ENCODE measurements at regions not wholly inside any gene's neighbourhood (a gene's known extent, or its start where the extent isn't known, plus 50 kb on each side); places are given as distances from the start of the nearest gene placed in this dataset.

DNA sequence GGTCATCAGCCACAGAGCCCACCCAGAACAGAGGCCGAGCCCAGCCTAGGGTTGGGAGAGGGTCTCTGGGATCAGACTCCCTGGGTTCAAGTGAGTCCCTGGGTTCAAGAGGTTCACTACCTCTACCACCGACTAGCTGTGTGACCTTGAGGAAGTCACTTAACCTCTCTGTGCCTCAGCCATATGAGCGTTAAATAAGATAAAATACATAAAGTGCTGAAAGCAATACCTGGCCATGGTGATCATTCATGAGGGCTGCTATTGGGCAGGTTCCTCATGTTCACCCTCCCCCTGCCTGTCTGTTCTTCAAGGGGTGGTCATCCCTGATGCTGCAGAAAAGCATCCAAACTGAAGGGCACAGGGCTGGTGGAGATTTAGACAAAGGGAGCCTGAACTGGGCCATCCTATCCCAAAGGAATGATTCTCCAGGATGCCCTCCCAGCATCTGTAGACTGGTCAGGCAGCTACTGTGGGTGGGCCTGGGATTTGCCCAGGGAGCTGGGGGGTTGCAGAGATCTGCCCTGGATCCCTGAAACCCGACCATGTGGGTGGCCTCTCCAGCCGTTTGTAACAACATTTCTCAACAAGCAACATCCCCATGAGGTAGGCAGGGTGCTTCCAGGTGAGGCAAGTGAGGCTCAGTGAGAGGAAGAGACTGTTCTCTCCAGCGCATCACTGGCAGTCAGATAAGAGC lies 196.6 kb downstream of the MATN1 start:
- TF ChIP-seq CTCF (IDR thresholded peaks at IDR 0.05 in 2 of 3, conservative IDR thresholded peaks at IDR 0.05 in 1 of 3; ENCODE audit: control insufficient read depth in 2 of 3, extremely low read depth in 1 of 3, insufficient read depth in 1 of 3, low read depth in 3 of 3, low read length in 3 of 3) = no peak
- no peak for TF ChIP-seq GABPA (IDR thresholded peaks at IDR 0.05; ENCODE audit: low read depth)
- no peak for TF ChIP-seq NFIC (IDR thresholded peaks at IDR 0.05; ENCODE audit: low read depth, low read length)
- TF ChIP-seq POLR2A (IDR thresholded peaks at IDR 0.05; ENCODE audit: low read depth, low read length) = no peak
- no peak for TF ChIP-seq E4F1 (IDR thresholded peaks at IDR 0.05; ENCODE audit: borderline replicate concordance, partially characterized antibody)
